WTC11 (cell line): ENCODE measurements at regions not wholly inside any gene's neighbourhood (a gene's known extent, or its start where the extent isn't known, plus 50 kb on each side); places are given as distances from the start of the nearest gene placed in this dataset.

Experiments
- E2F1 ChIP-seq: sonication (generic); formaldehyde crosslinking; IDR thresholded peaks from 2 replicates; pipeline ENCODE4 v1.8.0; 2022; ENCODE audit warnings: mild to moderate bottlenecking, missing genetic modification reagents
- FOXJ3 ChIP-seq: sonication (generic); formaldehyde crosslinking; IDR thresholded peaks from 2 replicates; pipeline ENCODE4 v1.9.0; 2021; ENCODE audit warnings: missing genetic modification reagents, mild to moderate bottlenecking, borderline replicate concordance
- FOXK1 ChIP-seq: sonication (generic); formaldehyde crosslinking; IDR thresholded peaks from 2 replicates; pipeline ENCODE4 v1.8.0; 2022; ENCODE audit warnings: mild to moderate bottlenecking, moderate library complexity, missing genetic modification reagents
- IRF1 ChIP-seq: sonication (generic); formaldehyde crosslinking; IDR thresholded peaks from 2 replicates; pipeline ENCODE4 v1.8.0; 2023; ENCODE audit warnings: missing genetic modification reagents
- TF ChIP-seq, protein P1 (sequence below): fragments of 200-600 bp; IDR thresholded peaks from 2 replicates; pipeline ENCODE4 v1.8.0; 2022; ENCODE audit warnings: antibody characterized with exemption
- TF ChIP-seq, protein P2 (sequence below): sonication (generic); formaldehyde crosslinking; IDR thresholded peaks from 2 replicates; pipeline ENCODE4 v1.8.0; 2022; ENCODE audit warnings: mild to moderate bottlenecking, missing genetic modification reagents

DNA sequence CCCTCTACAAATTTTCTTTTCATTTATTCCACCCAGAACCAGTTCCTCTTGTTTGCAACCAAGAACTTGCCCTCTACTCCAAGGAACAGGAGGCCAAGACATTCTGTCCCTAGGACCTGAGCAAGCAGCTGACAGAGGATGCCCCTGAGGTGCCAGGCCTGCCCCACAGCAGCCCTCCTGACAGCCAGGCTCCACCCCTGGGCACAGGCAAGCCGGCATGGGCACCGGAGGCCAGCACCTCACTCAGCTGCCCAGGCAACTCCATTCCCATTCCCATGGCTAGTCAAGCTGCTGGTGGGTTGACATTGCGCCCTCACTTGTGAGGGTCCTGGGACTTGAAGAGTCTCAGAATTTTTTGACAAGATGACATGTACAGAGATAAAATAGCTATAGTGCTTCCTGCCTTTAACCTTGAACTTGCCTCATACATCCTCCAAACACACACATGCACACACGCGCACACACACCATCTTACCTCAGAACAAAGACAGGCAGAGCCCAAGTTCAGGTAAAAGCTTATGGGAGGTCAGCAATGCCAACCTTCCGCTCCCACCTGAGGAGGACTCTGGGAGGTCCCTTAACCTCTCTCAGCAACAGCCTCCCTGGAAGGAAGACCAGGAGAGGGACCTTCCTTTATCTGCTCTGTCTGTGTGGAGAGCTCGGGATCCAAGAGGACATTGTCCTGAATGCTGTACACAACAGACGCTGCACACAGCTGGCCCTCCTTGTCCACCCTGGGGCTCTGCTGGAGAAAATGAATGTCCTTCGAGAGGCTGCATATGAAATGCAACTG is 620.9 kb upstream of the CADM1 start:
- TF ChIP-seq IRF1 (CRISPR knock-in tag): no peak
- TF ChIP-seq, protein P1, sequence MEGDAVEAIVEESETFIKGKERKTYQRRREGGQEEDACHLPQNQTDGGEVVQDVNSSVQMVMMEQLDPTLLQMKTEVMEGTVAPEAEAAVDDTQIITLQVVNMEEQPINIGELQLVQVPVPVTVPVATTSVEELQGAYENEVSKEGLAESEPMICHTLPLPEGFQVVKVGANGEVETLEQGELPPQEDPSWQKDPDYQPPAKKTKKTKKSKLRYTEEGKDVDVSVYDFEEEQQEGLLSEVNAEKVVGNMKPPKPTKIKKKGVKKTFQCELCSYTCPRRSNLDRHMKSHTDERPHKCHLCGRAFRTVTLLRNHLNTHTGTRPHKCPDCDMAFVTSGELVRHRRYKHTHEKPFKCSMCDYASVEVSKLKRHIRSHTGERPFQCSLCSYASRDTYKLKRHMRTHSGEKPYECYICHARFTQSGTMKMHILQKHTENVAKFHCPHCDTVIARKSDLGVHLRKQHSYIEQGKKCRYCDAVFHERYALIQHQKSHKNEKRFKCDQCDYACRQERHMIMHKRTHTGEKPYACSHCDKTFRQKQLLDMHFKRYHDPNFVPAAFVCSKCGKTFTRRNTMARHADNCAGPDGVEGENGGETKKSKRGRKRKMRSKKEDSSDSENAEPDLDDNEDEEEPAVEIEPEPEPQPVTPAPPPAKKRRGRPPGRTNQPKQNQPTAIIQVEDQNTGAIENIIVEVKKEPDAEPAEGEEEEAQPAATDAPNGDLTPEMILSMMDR: no peak
- no peak for TF ChIP-seq FOXK1 (CRISPR knock-in tag)
- TF ChIP-seq FOXJ3 (CRISPR knock-in tag): no peak
- TF ChIP-seq E2F1 (CRISPR knock-in tag): no peak
- TF ChIP-seq, protein P2, sequence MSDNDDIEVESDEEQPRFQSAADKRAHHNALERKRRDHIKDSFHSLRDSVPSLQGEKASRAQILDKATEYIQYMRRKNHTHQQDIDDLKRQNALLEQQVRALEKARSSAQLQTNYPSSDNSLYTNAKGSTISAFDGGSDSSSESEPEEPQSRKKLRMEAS (CRISPR knock-in tag): no peak
